ENCODE measurements at regions not wholly inside any gene's neighbourhood (a gene's known extent, or its start where the extent isn't known, plus 50 kb on each side); places are given as distances from the start of the nearest gene placed in this dataset.

GRCh38 chr5:68011259-68011760 is 204.2 kb upstream of the PIK3R1 start:
- no peak overlapping the region for H3K4me2 ChIP-seq (ENCODE audit: low read length)
- H4K20me1 ChIP-seq (ENCODE audit: insufficient read depth, low read length): no peaks in the 10 kb centered on the region
- no peak overlapping the region for H3K9ac ChIP-seq (ENCODE audit: low read length)
- H3K36me3 Mint-ChIP-seq (ENCODE audit: low read depth, unreplicated experiment): no peaks in the 10 kb centered on the region
- H3K4me3 Mint-ChIP-seq (ENCODE audit: unreplicated experiment): no peak overlapping the region
- H3K27ac Mint-ChIP-seq (ENCODE audit: unreplicated experiment): peak overlapping the region; percentile 7
- peaks cover 5% of the 10 kb centered on the region for H3K4me1 Mint-ChIP-seq (ENCODE audit: low read depth, unreplicated experiment)
- H2AFZ ChIP-seq (ENCODE audit: low read depth, low read length): no peak overlapping the region
- peaks cover 3% of the 10 kb centered on the region for H3K9me3 Mint-ChIP-seq (ENCODE audit: unreplicated experiment)
- FAIRE-seq: no peak
- H3K27me3 Mint-ChIP-seq (ENCODE audit: low read depth, unreplicated experiment): peaks cover 2% of the 10 kb centered on the region
- no peaks in the 10 kb centered on the region for H3K79me2 ChIP-seq (ENCODE audit: insufficient read depth, low read length)
- no peak for DNase-seq (ENCODE audit: low read depth)
- H3K36me3 ChIP-seq (ENCODE audit: insufficient read depth, low read length): no peaks in the 10 kb centered on the region
- H3K27ac ChIP-seq (ENCODE audit: low read depth, low read length): no peak overlapping the region
- no peak overlapping the region for H3K4me3 ChIP-seq (ENCODE audit: insufficient read depth, low read depth, low read length)
- H3K9me3 ChIP-seq (ENCODE audit: insufficient read depth, low read depth, low read length): no peaks in the 10 kb centered on the region
- no peaks in the 10 kb centered on the region for H3K27me3 ChIP-seq (ENCODE audit: insufficient read depth, low read length)
- no peak for TF ChIP-seq EZH2 (IDR thresholded peaks at IDR 0.05; ENCODE audit: insufficient read depth, low read length)
- TF ChIP-seq, protein P1, sequence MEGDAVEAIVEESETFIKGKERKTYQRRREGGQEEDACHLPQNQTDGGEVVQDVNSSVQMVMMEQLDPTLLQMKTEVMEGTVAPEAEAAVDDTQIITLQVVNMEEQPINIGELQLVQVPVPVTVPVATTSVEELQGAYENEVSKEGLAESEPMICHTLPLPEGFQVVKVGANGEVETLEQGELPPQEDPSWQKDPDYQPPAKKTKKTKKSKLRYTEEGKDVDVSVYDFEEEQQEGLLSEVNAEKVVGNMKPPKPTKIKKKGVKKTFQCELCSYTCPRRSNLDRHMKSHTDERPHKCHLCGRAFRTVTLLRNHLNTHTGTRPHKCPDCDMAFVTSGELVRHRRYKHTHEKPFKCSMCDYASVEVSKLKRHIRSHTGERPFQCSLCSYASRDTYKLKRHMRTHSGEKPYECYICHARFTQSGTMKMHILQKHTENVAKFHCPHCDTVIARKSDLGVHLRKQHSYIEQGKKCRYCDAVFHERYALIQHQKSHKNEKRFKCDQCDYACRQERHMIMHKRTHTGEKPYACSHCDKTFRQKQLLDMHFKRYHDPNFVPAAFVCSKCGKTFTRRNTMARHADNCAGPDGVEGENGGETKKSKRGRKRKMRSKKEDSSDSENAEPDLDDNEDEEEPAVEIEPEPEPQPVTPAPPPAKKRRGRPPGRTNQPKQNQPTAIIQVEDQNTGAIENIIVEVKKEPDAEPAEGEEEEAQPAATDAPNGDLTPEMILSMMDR (IDR thresholded peaks at IDR 0.05; ENCODE audit: insufficient read depth, low read depth, low read length): no peak
- no peaks in the 10 kb centered on the region for H3K4me1 ChIP-seq (ENCODE audit: insufficient read depth, low read length)

DNA sequence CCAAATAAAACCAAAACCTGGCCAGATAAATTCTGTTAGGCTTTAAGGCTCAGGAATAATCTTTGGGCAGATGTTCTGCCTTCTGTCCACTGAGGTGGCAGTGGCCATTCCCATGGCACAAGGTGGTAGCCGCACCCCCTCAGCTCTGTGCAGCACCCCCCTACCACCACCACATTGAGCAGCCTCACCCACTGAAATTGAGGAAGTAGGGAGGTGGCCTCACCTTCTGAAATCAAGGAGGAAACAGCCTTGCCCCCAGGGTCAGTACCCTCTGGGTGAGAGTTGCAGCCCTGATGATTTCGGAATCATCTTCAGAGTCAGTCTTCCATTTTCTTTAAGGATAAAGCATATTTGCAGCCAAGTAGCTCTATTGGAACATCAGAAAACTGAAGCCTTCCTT is 204.8 kb upstream of the PIK3R1 start:
- no peaks in the 10 kb centered on the region for H3K9me3 ChIP-seq (ENCODE audit: insufficient read depth, low read depth, low read length)
- Mint-ChIP-seq H3K27ac (ENCODE audit: unreplicated experiment) (no peak overlapping the region), H3K36me3 (ENCODE audit: low read depth, unreplicated experiment) (no peaks in the 10 kb centered on the region), H3K27me3 (ENCODE audit: low read depth, unreplicated experiment) (peaks cover 2% of the 10 kb centered on the region), H3K9me3 (ENCODE audit: unreplicated experiment) (peaks cover 3% of the 10 kb centered on the region), H3K4me1 (ENCODE audit: low read depth, unreplicated experiment) (peaks cover 5% of the 10 kb centered on the region), H3K4me3 (ENCODE audit: unreplicated experiment) (no peak overlapping the region)
- H3K4me2 ChIP-seq (ENCODE audit: low read length): no peak overlapping the region
- H3K4me1 ChIP-seq (ENCODE audit: insufficient read depth, low read length): no peaks in the 10 kb centered on the region
- no peak overlapping the region for H3K27ac ChIP-seq (ENCODE audit: low read depth, low read length)
- TF ChIP-seq, protein P1 (IDR thresholded peaks at IDR 0.05; ENCODE audit: insufficient read depth, low read depth, low read length): no peak
- TF ChIP-seq EZH2 (IDR thresholded peaks at IDR 0.05; ENCODE audit: insufficient read depth, low read length): no peak
- no peaks in the 10 kb centered on the region for H3K36me3 ChIP-seq (ENCODE audit: insufficient read depth, low read length)
- no peak overlapping the region for H3K4me3 ChIP-seq (ENCODE audit: insufficient read depth, low read depth, low read length)
- DNase-seq (ENCODE audit: low read depth): no peak
- no peak for FAIRE-seq
- no peaks in the 10 kb centered on the region for H3K79me2 ChIP-seq (ENCODE audit: insufficient read depth, low read length)
- no peaks in the 10 kb centered on the region for H3K27me3 ChIP-seq (ENCODE audit: insufficient read depth, low read length)
- H2AFZ ChIP-seq (ENCODE audit: low read depth, low read length): no peak overlapping the region
- H3K9ac ChIP-seq (ENCODE audit: low read length): no peak overlapping the region
- no peaks in the 10 kb centered on the region for H4K20me1 ChIP-seq (ENCODE audit: insufficient read depth, low read length)

DNA sequence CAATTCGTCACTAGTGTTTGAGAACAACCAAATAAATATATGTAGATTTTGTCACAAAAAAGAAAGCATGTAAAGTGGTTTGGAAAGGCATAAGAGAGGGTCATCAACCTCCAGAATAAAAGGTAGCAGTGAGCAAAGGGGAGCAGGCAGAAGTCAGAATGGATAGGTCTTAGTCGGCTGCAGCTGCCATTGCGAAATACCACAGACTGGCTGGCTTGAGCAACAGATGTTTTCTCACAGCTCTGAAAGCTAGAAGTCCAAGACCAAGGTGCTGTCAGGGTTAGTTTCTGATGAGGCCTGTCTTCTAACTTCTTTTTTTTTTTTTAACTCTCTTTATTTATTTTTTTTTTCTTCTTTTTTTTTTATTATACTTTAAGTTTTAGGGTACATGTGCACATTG is 208.1 kb upstream of the PIK3R1 start:
- H3K4me1 Mint-ChIP-seq (ENCODE audit: low read depth, unreplicated experiment): peaks cover 4% of the 10 kb centered on the region
- Histone ChIP-seq H3K27ac (ENCODE audit: low read depth, low read length) (no peak overlapping the region), H3K4me2 (ENCODE audit: low read length) (no peak overlapping the region), H3K9me3 (ENCODE audit: insufficient read depth, low read depth, low read length) (no peaks in the 10 kb centered on the region), H3K9ac (ENCODE audit: low read length) (no peak overlapping the region), H3K36me3 (ENCODE audit: insufficient read depth, low read length) (no peaks in the 10 kb centered on the region), H2AFZ (ENCODE audit: low read depth, low read length) (no peak overlapping the region), H3K27me3 (ENCODE audit: insufficient read depth, low read length) (no peaks in the 10 kb centered on the region), H3K79me2 (ENCODE audit: insufficient read depth, low read length) (no peaks in the 10 kb centered on the region), H3K4me1 (ENCODE audit: insufficient read depth, low read length) (no peaks in the 10 kb centered on the region), H3K4me3 (ENCODE audit: insufficient read depth, low read depth, low read length) (no peak overlapping the region), H4K20me1 (ENCODE audit: insufficient read depth, low read length) (no peaks in the 10 kb centered on the region)
- H3K4me3 Mint-ChIP-seq (ENCODE audit: unreplicated experiment): no peak overlapping the region
- peak; percentile 62 for DNase-seq (ENCODE audit: low read depth)
- no peaks in the 10 kb centered on the region for H3K36me3 Mint-ChIP-seq (ENCODE audit: low read depth, unreplicated experiment)
- no peak for FAIRE-seq
- no peak for TF ChIP-seq EZH2 (IDR thresholded peaks at IDR 0.05; ENCODE audit: insufficient read depth, low read length)
- TF ChIP-seq, protein P1 (IDR thresholded peaks at IDR 0.05; ENCODE audit: insufficient read depth, low read depth, low read length): no peak
- no peak overlapping the region for H3K27ac Mint-ChIP-seq (ENCODE audit: unreplicated experiment)
- peaks cover 5% of the 10 kb centered on the region for H3K9me3 Mint-ChIP-seq (ENCODE audit: unreplicated experiment)
- H3K27me3 Mint-ChIP-seq (ENCODE audit: low read depth, unreplicated experiment): no peaks in the 10 kb centered on the region

Data from astrocyte (in vitro differentiated cells and primary cell).